H1 (cell line): ENCODE measurements at regions not wholly inside any gene's neighbourhood (a gene's known extent, or its start where the extent isn't known, plus 50 kb on each side); places are given as distances from the start of the nearest gene placed in this dataset.

Experiments
- CTCF ChIA-PET: fragments of 300-600 bp; sonication (Branson Sonifier 250); formaldehyde crosslinking; loops from one replicate; lab custom pipeline; 2021; ENCODE audit not compliant: partially characterized antibody; lab: Charles Lee
- POLR2A ChIA-PET: fragments of 300-600 bp; sonication (Branson Sonifier 250); formaldehyde crosslinking; loops from one replicate; lab custom pipeline; 2021; ENCODE audit warnings: inconsistent platforms; ENCODE audit not compliant: partially characterized antibody; lab: Charles Lee
- DNase-seq, 2 experiments: peaks; one replicate each; pipeline versions ENCODE4 v3.0.0 to v3.0.0-alpha.2; 2010 to 2022; ENCODE audit warnings: low spot score in 2 of 2, low read depth in 1 of 2, mixed read lengths in 1 of 2
- FAIRE-seq: peaks from 2 replicates; lab custom pipeline; 2011; peaks lifted over from hg19 to GRCh38; lab: Jason Lieb, UNC
- H2AFZ ChIP-seq: 2 replicates; pipeline ENCODE4 v1.8.1; 2012; ENCODE audit warnings: low read length, inconsistent platforms
- H2AK5ac ChIP-seq: 2 replicates; pipeline ENCODE4 v1.6.1; 2013; ENCODE audit warnings: low read depth, low read length
- H2BK120ac ChIP-seq: replicated peaks from 2 replicates; pipeline ENCODE3; 2013; ENCODE audit warnings: low read depth, low read length, inconsistent platforms
- H2BK12ac ChIP-seq: 2 replicates; pipeline ENCODE4 v1.6.1; 2013; ENCODE audit warnings: low read depth, low read length
- H2BK15ac ChIP-seq: 2 replicates; pipeline ENCODE4 v1.6.1; 2013; ENCODE audit warnings: low read length
- H2BK20ac ChIP-seq: 2 replicates; pipeline ENCODE4 v1.6.1; 2013; ENCODE audit warnings: low read length
- H2BK5ac ChIP-seq: 2 replicates; pipeline ENCODE4 v1.6.1; 2013; ENCODE audit warnings: low read depth, low read length
- H3K14ac ChIP-seq: 2 replicates; pipeline ENCODE4 v1.6.1; 2013; ENCODE audit warnings: inconsistent platforms; ENCODE audit not compliant: insufficient read length
- H3K18ac ChIP-seq: 2 replicates; pipeline ENCODE4 v1.6.1; 2013; ENCODE audit warnings: low read length; ENCODE audit errors: extremely low read depth
- H3K23ac ChIP-seq: 2 replicates; pipeline ENCODE4 v1.6.1; 2013; ENCODE audit warnings: inconsistent platforms; ENCODE audit not compliant: insufficient read length
- H3K23me2 ChIP-seq: 2 replicates; pipeline ENCODE4 v1.6.1; 2013; ENCODE audit warnings: low read depth, low read length
- H3K27ac ChIP-seq: 2 replicates; pipeline ENCODE4 v1.6.1; 2011; ENCODE audit warnings: low read depth, low read length, inconsistent platforms
- H3K27me3 ChIP-seq, 4 experiments: replicated peaks in 1 of 4; 1 replicate in 1 of 4; 2 replicates in 3 of 4; pipeline versions ENCODE4 v1.6.1 to v1.8.1; 2011 to 2013; ENCODE audit warnings: low read length in 3 of 4, mild to moderate bottlenecking in 3 of 4, inconsistent platforms in 2 of 4, mixed read lengths in 2 of 4, moderate library complexity in 1 of 4; ENCODE audit not compliant: control insufficient read depth in 3 of 4, insufficient read depth in 3 of 4; ENCODE audit errors: extremely low read depth in 1 of 4
- H3K36me3 ChIP-seq, 4 experiments: 2 replicates each; pipeline versions ENCODE4 v1.6.1 to v1.8.1; 2011 to 2013; ENCODE audit warnings: mild to moderate bottlenecking in 4 of 4, low read length in 3 of 4, moderate library complexity in 2 of 4, control low read depth in 1 of 4, inconsistent platforms in 1 of 4; ENCODE audit not compliant: insufficient read depth in 4 of 4, control insufficient read depth in 2 of 4
- H3K4ac ChIP-seq: replicated peaks from 2 replicates; pipeline ENCODE3; 2013; ENCODE audit warnings: low read length, low read depth, mixed read lengths, inconsistent platforms; ENCODE audit not compliant: insufficient read length
- H3K4me1 ChIP-seq, 4 experiments: replicated peaks in 1 of 4; 1 replicate in 1 of 4; 2 replicates in 3 of 4; pipeline versions ENCODE4 v1.6.1 to v1.8.1; 2011 to 2013; ENCODE audit warnings: low read length in 3 of 4, inconsistent platforms in 2 of 4, mixed read lengths in 1 of 4; ENCODE audit not compliant: insufficient read depth in 4 of 4, control insufficient read depth in 3 of 4
- H3K4me2 ChIP-seq, 2 experiments: 2 replicates each; pipeline versions ENCODE4 v1.6.1 to v1.8.1; 2011 to 2013; ENCODE audit warnings: low read depth in 2 of 2, low read length in 2 of 2, control low read depth in 1 of 2, inconsistent platforms in 1 of 2, mild to moderate bottlenecking in 1 of 2; ENCODE audit not compliant: insufficient read depth in 1 of 2
- H3K4me3 ChIP-seq, 4 experiments: fragments of 200-600, 300-600 bp in 1 of 4; sonication (generic), shearing (Covaris generic), sonication (Bioruptor Twin) in 1 of 4; 2 replicates each; pipeline versions ENCODE4 v1.5.1 to v1.8.1; 2011 to 2016; ENCODE audit warnings: low read length in 4 of 4, low read depth in 3 of 4, control low read depth in 2 of 4, inconsistent platforms in 2 of 4, mild to moderate bottlenecking in 2 of 4, mixed read lengths in 1 of 4, moderate library complexity in 1 of 4; ENCODE audit not compliant: insufficient read depth in 2 of 4; ENCODE audit errors: extremely low read depth in 1 of 4
- H3K56ac ChIP-seq: replicated peaks from 2 replicates; pipeline ENCODE3; 2013; ENCODE audit warnings: low read depth, mild to moderate bottlenecking, mixed read lengths, low read length, inconsistent platforms; ENCODE audit not compliant: insufficient read length
- H3K79me1 ChIP-seq: 2 replicates; pipeline ENCODE4 v1.6.1; 2013; ENCODE audit warnings: low read depth, low read length, control low read depth
- H3K79me2 ChIP-seq, 2 experiments: 2 replicates each; pipeline versions ENCODE4 v1.6.1 to v1.8.1; 2012 to 2013; ENCODE audit warnings: low read length in 2 of 2, mild to moderate bottlenecking in 2 of 2, inconsistent platforms in 1 of 2; ENCODE audit not compliant: insufficient read depth in 2 of 2, control insufficient read depth in 1 of 2
- H3K9ac ChIP-seq, 4 experiments: replicated peaks in 1 of 4; 1 replicate in 1 of 4; 2 replicates in 3 of 4; pipeline versions ENCODE4 v1.6.1 to v1.8.1; 2011 to 2013; ENCODE audit warnings: low read depth in 3 of 4, low read length in 3 of 4, control low read depth in 2 of 4, mild to moderate bottlenecking in 2 of 4, moderate library complexity in 2 of 4, inconsistent platforms in 1 of 4; ENCODE audit errors: extremely low read depth in 1 of 4
- H3K9me3 ChIP-seq, 2 experiments: 2 replicates each; pipeline versions ENCODE4 v1.6.1 to v1.8.1; 2012 to 2013; ENCODE audit warnings: mild to moderate bottlenecking in 2 of 2, moderate library complexity in 2 of 2, control low read depth in 1 of 2, inconsistent platforms in 1 of 2, low read depth in 1 of 2, low read length in 1 of 2, mixed read lengths in 1 of 2; ENCODE audit not compliant: insufficient read depth in 2 of 2
- H4K20me1 ChIP-seq, 2 experiments: replicated peaks in 1 of 2; 2 replicates each; pipeline versions ENCODE3 to v1.8.1; 2011 to 2013; ENCODE audit warnings: inconsistent platforms in 2 of 2, low read length in 2 of 2, mild to moderate bottlenecking in 1 of 2; ENCODE audit not compliant: insufficient read depth in 2 of 2, control insufficient read depth in 1 of 2
- H4K5ac ChIP-seq: 2 replicates; pipeline ENCODE4 v1.6.1; 2013; ENCODE audit warnings: low read length, low read depth, mixed read lengths, inconsistent platforms; ENCODE audit not compliant: insufficient read length
- H4K8ac ChIP-seq: 2 replicates; pipeline ENCODE4 v1.8.0; 2013; ENCODE audit warnings: mild to moderate bottlenecking, moderate library complexity, low read length, inconsistent platforms; ENCODE audit not compliant: insufficient read depth; ENCODE audit errors: extremely low read depth
- H4K91ac ChIP-seq: replicated peaks from 2 replicates; pipeline ENCODE3; 2013; ENCODE audit warnings: low read length, mixed read lengths, inconsistent platforms; ENCODE audit not compliant: insufficient read length
- ATF3 ChIP-seq: IDR thresholded peaks from 2 replicates; pipeline ENCODE4 v1.6.1; 2011; ENCODE audit warnings: low read depth, mild to moderate bottlenecking, low read length; ENCODE audit not compliant: insufficient read depth
- CHD1 ChIP-seq: IDR thresholded peaks from 2 replicates; pipeline ENCODE4 v1.6.1; 2012; ENCODE audit warnings: low read depth, low read length, improper control_type of control experiment
- EZH2 ChIP-seq: fragments of 200-600 bp; sonication (generic); IDR thresholded peaks from 2 replicates; pipeline ENCODE4 v1.7.1; 2012; ENCODE audit warnings: low read depth, mild to moderate bottlenecking, moderate library complexity, low read length, inconsistent platforms; ENCODE audit not compliant: severe bottlenecking
- MAX ChIP-seq: IDR thresholded peaks from 2 replicates; pipeline ENCODE4 v1.6.1; 2012; ENCODE audit warnings: inconsistent platforms

- TF ChIP-seq CHD1 = no peak
Observed at GRCh38 chr20:43794326-43794725, 67.5 kb upstream of the GTSF1L start (continued).

- Histone ChIP-seq H3K79me1 (no peaks in the 10 kb centered on the region), H2BK20ac (no peak overlapping the region), H4K5ac (no peak overlapping the region), H3K14ac (no peak overlapping the region), H3K9ac (no peak overlapping the region), H4K91ac (no peak overlapping the region), H3K27ac (no peak overlapping the region), H2BK5ac (no peak overlapping the region), H3K4me1 (no peaks in the 10 kb centered on the region), H2AFZ (no peak overlapping the region), H2BK15ac (no peak overlapping the region), H3K4me3 (no peak overlapping the region), H4K8ac (no peak overlapping the region), H3K18ac (no peak overlapping the region), H3K36me3 (no peaks in the 10 kb centered on the region), H3K27me3 (no peaks in the 10 kb centered on the region), H3K9me3 (peaks cover 0 to 5% of the 10 kb centered on the region in 2 experiments; a peak in 2 of 4 replicates), H3K56ac (no peak overlapping the region)
- FAIRE-seq = no peak
- POLR2A ChIA-PET = no interaction called here
- CTCF ChIA-PET = no interaction called here
- no peak for TF ChIP-seq EZH2
- TF ChIP-seq MAX = no peak
- no peak for TF ChIP-seq ATF3
- TF ChIP-seq, all 59 proteins: peak for 0
- H4K20me1 ChIP-seq = no peaks in the 10 kb centered on the region
- H3K4ac ChIP-seq = no peak overlapping the region
- H2BK120ac ChIP-seq = no peak overlapping the region
- H3K23me2 ChIP-seq = no peaks in the 10 kb centered on the region
- H2AK5ac ChIP-seq = no peak overlapping the region
- H3K79me2 ChIP-seq = no peaks in the 10 kb centered on the region
- H3K4me2 ChIP-seq = no peak overlapping the region
- H3K23ac ChIP-seq = no peak overlapping the region
- no peak for DNase-seq
- no peak overlapping the region for H2BK12ac ChIP-seq
Observed at GRCh38 chr20:43789593-43789992, 62.8 kb upstream of the GTSF1L start.
